H1 (cell line): ENCODE measurements at regions not wholly inside any gene's neighbourhood (a gene's known extent, or its start where the extent isn't known, plus 50 kb on each side); places are given as distances from the start of the nearest gene placed in this dataset.

Source experiments
- CHD7 ChIP-seq: fragments of 300-600 bp; sonication (generic); IDR thresholded peaks from 2 replicates; pipeline ENCODE4 v1.7.1; 2012; ENCODE audit warnings: low read length, moderate library complexity, mild to moderate bottlenecking, inconsistent platforms; ENCODE audit not compliant: insufficient replicate concordance
- CREB1 ChIP-seq: IDR thresholded peaks from 2 replicates; pipeline ENCODE4 v1.6.1; 2012; ENCODE audit warnings: inconsistent platforms

GRCh38 chrX:21131346-21131745, 242.9 kb upstream of the CNKSR2 start (continued):
- TF ChIP-seq CHD7: no peak
- TF ChIP-seq CREB1: no peak
